CD14-positive monocyte (primary cell): ENCODE measurements at regions not wholly inside any gene's neighbourhood (a gene's known extent, or its start where the extent isn't known, plus 50 kb on each side); places are given as distances from the start of the nearest gene placed in this dataset.

Experiments used
- DNase-seq, 3 donors: peaks; one replicate each; pipeline ENCODE4 v3.0.0-alpha.2; 2011 to 2022
- H2AFZ ChIP-seq: 2 replicates; pipeline ENCODE4 v1.6.0; 2012; ENCODE audit warnings: mild to moderate bottlenecking, low read depth, low read length, inconsistent platforms; ENCODE audit not compliant: insufficient read depth, poor library complexity, severe bottlenecking
- H3K27ac ChIP-seq, 2 donors: 1 replicate in 1 of 2; 2 replicates in 1 of 2; pipeline ENCODE4 v1.5.1; 2012 to 2013; ENCODE audit warnings: low read length in 2 of 2, control low read depth in 1 of 2, inconsistent platforms in 1 of 2, low read depth in 1 of 2, mild to moderate bottlenecking in 1 of 2
- H3K27me3 ChIP-seq, 2 donors: one replicate each; pipeline versions ENCODE4 v1.6.0 to v1.6.1; 2011 to 2013; ENCODE audit warnings: low read length in 2 of 2; ENCODE audit not compliant: control insufficient read depth in 2 of 2, insufficient read depth in 2 of 2
- H3K36me3 ChIP-seq, 2 donors: replicated peaks in 1 of 2; 1 replicate in 1 of 2; 2 replicates in 1 of 2; pipeline versions ENCODE4 v1.5.1 to v1.6.1; 2012 to 2013; ENCODE audit warnings: low read length in 2 of 2, control low read depth in 1 of 2, inconsistent platforms in 1 of 2, mild to moderate bottlenecking in 1 of 2; ENCODE audit not compliant: insufficient read depth in 2 of 2, control insufficient read depth in 1 of 2
- H3K4me1 ChIP-seq, 2 donors: 1 replicate in 1 of 2; 2 replicates in 1 of 2; pipeline versions ENCODE4 v1.5.1 to v1.6.1; 2012 to 2013; ENCODE audit warnings: low read length in 2 of 2, control low read depth in 1 of 2, inconsistent platforms in 1 of 2, mild to moderate bottlenecking in 1 of 2, moderate library complexity in 1 of 2; ENCODE audit not compliant: insufficient read depth in 2 of 2, control insufficient read depth in 1 of 2
- H3K4me2 ChIP-seq: replicated peaks from 2 replicates; pipeline ENCODE3; 2012; ENCODE audit warnings: low read length, moderate library complexity, mild to moderate bottlenecking; ENCODE audit not compliant: poor library complexity, severe bottlenecking; ENCODE audit errors: extremely low read depth
- H3K4me3 ChIP-seq, 3 experiments: fragments of 200-600 bp in 1 of 3; sonication (generic) in 1 of 3; replicated peaks in 1 of 3; 1 replicate in 2 of 3; 2 replicates in 1 of 3; pipeline ENCODE4 v1.5.1; 2011 to 2013; ENCODE audit warnings: low read length in 3 of 3, mild to moderate bottlenecking in 3 of 3, control low read depth in 2 of 3, low read depth in 2 of 3, inconsistent platforms in 1 of 3, moderate library complexity in 1 of 3
- H3K79me2 ChIP-seq: 2 replicates; pipeline ENCODE4 v1.6.0; 2012; ENCODE audit warnings: mild to moderate bottlenecking, control low read depth, inconsistent platforms, low read length, moderate library complexity; ENCODE audit not compliant: insufficient read depth
- H3K9ac ChIP-seq: 2 replicates; pipeline ENCODE4 v1.6.0; 2017; ENCODE audit warnings: low read length, mild to moderate bottlenecking; ENCODE audit not compliant: insufficient read depth, poor library complexity, severe bottlenecking
- H3K9me3 ChIP-seq, 2 donors: replicated peaks in 1 of 2; 1 replicate in 1 of 2; 2 replicates in 1 of 2; pipeline versions ENCODE4 v1.5.1 to v1.6.1; 2012 to 2013; ENCODE audit warnings: low read length in 2 of 2, control low read depth in 1 of 2; ENCODE audit not compliant: control insufficient read depth in 1 of 2, insufficient read depth in 1 of 2
- H4K20me1 ChIP-seq: 2 replicates; pipeline ENCODE4 v1.6.0; 2012; ENCODE audit warnings: mild to moderate bottlenecking, low read length, control low read depth, moderate library complexity; ENCODE audit not compliant: insufficient read depth
- H3K27ac Mint-ChIP-seq, 7 donors: one replicate each; pipeline ENCODE4 v1.8.0; 2020; ENCODE audit warnings: mild to moderate bottlenecking in 7 of 7, mixed read lengths in 7 of 7, moderate library complexity in 6 of 7, inconsistent platforms in 2 of 7
- H3K27me3 Mint-ChIP-seq, 3 donors: one replicate each; pipeline ENCODE4 v1.8.0; 2021 to 2022; ENCODE audit warnings: low read depth in 3 of 3, mild to moderate bottlenecking in 3 of 3, mixed read lengths in 3 of 3, moderate library complexity in 3 of 3, inconsistent platforms in 1 of 3
- H3K36me3 Mint-ChIP-seq, 2 donors: one replicate each; pipeline ENCODE4 v1.8.0; 2020; ENCODE audit warnings: mixed read lengths in 2 of 2, inconsistent platforms in 1 of 2, mild to moderate bottlenecking in 1 of 2
- H3K4me1 Mint-ChIP-seq: one replicate; pipeline ENCODE4 v1.8.0; 2020; ENCODE audit warnings: mild to moderate bottlenecking, mixed read lengths
- H3K4me3 Mint-ChIP-seq, 2 donors: one replicate each; pipeline ENCODE4 v1.8.0; 2020; ENCODE audit warnings: mild to moderate bottlenecking in 2 of 2, mixed read lengths in 2 of 2, moderate library complexity in 1 of 2
- H3K9me3 Mint-ChIP-seq, 7 donors: one replicate each; pipeline ENCODE4 v1.8.0; 2020 to 2022; ENCODE audit warnings: mixed read lengths in 7 of 7, mild to moderate bottlenecking in 6 of 7, moderate library complexity in 6 of 7, inconsistent platforms in 2 of 7
- CTCF ChIP-seq: fragments of 200-600 bp; IDR thresholded peaks from one replicate; pipeline ENCODE4 v1.8.0; 2022; ENCODE audit warnings: antibody characterized with exemption, mild to moderate bottlenecking
- WGBS: methylation state at CpG from one replicate; pipeline ENCODE4 v1.1.5; 2013; ENCODE audit warnings: missing lambda C conversion rate; ENCODE audit not compliant: insufficient coverage; 5-methylcytosine and 5-hydroxymethylcytosine counted together
- intact Hi-C, 2 donors: fragments of 100-400 bp; cut with micrococcal nuclease; formaldehyde crosslinking; loops; one replicate each; pipeline versions ENCODE4 v1.15.0 to v1.15.1; 2023

- Histone ChIP-seq H3K9me3 (no peaks in the 10 kb centered on the region), H3K9ac (no peak overlapping the region), H3K4me3 (no peak overlapping the region), H3K27ac (no peak overlapping the region), H4K20me1 (no peaks in the 10 kb centered on the region), H2AFZ (no peak overlapping the region), H3K36me3 (no peaks in the 10 kb centered on the region), H3K79me2 (no peaks in the 10 kb centered on the region), H3K4me2 (no peak overlapping the region), H3K4me1 (no peaks in the 10 kb centered on the region), H3K27me3 (no peaks in the 10 kb centered on the region)
- TF ChIP-seq CTCF, result no peak
- no peak overlapping the region for H3K27ac Mint-ChIP-seq
- no peaks in the 10 kb centered on the region for H3K4me1 Mint-ChIP-seq
- H3K36me3 Mint-ChIP-seq, result no peaks in the 10 kb centered on the region
- peaks cover 0 to 5% (median 2%) of the 10 kb centered on the region in 7 donors for H3K9me3 Mint-ChIP-seq
- no peak for DNase-seq
- no peak overlapping the region for H3K4me3 Mint-ChIP-seq
- WGBS, result no CpG with 5 or more reads among the region's 2 CpGs
- intact Hi-C loops, result no loop called here
- no peaks in the 10 kb centered on the region for H3K27me3 Mint-ChIP-seq
Observed at GRCh38 chr6:22921828-22922227, 352.5 kb downstream of the HDGFL1 start.

- H3K79me2 ChIP-seq, result no peaks in the 10 kb centered on the region
- H4K20me1 ChIP-seq, result no peaks in the 10 kb centered on the region
- TF ChIP-seq CTCF, result no peak
- H3K27ac ChIP-seq, result no peak overlapping the region
- no peaks in the 10 kb centered on the region for H3K27me3 ChIP-seq
- WGBS, result no CpG with 5 or more reads among the region's 2 CpGs
- no peak overlapping the region for H3K4me3 Mint-ChIP-seq
- no peak overlapping the region for H3K27ac Mint-ChIP-seq
- intact Hi-C loops, result no loop called here
- H3K36me3 ChIP-seq, result no peaks in the 10 kb centered on the region
- H2AFZ ChIP-seq, result no peak overlapping the region
- no peaks in the 10 kb centered on the region for H3K9me3 Mint-ChIP-seq
- H3K9ac ChIP-seq, result no peak overlapping the region
- no peaks in the 10 kb centered on the region for H3K27me3 Mint-ChIP-seq
- no peak overlapping the region for H3K4me3 ChIP-seq
- peaks cover 6% of the 10 kb centered on the region for H3K4me1 Mint-ChIP-seq
- H3K4me2 ChIP-seq, result no peak overlapping the region
- no peaks in the 10 kb centered on the region for H3K9me3 ChIP-seq
- no peak for DNase-seq
- H3K36me3 Mint-ChIP-seq, result no peaks in the 10 kb centered on the region
- no peaks in the 10 kb centered on the region for H3K4me1 ChIP-seq
Observed at GRCh38 chr6:22925304-22925835, 356.0 kb downstream of the HDGFL1 start.
